ENCODE measurements at regions not wholly inside any gene's neighbourhood (a gene's known extent, or its start where the extent isn't known, plus 50 kb on each side); places are given as distances from the start of the nearest gene placed in this dataset.

GRCh38 chrX:118218079-118218478 lies 101.5 kb upstream of the KLHL13 start:
- TF ChIP-seq ZNF121 (CRISPR knock-in tag; IDR thresholded peaks at IDR 0.05) = no peak
- no peak for TF ChIP-seq RBM39 (IDR thresholded peaks at IDR 0.05; ENCODE audit: low read depth, low read length, poor library complexity, severe bottlenecking)

Measured in HepG2 (cell line).